HEK293 (cell line): ENCODE measurements at regions not wholly inside any gene's neighbourhood (a gene's known extent, or its start where the extent isn't known, plus 50 kb on each side); places are given as distances from the start of the nearest gene placed in this dataset.

ENCODE experiments used
- CTCF ChIP-seq: fragments of 450-650 bp; formaldehyde crosslinking; IDR thresholded peaks from 2 replicates; pipeline ENCODE4 v1.5.1; 2016; ENCODE audit warnings: missing biosample characterization, missing genetic modification characterization
- HOXD13 ChIP-seq: sonication (generic); formaldehyde crosslinking; IDR thresholded peaks from 2 replicates; pipeline ENCODE4 v1.8.0; 2022; ENCODE audit warnings: missing genetic modification reagents, borderline replicate concordance
- ZNF10 ChIP-seq: fragments of 450-650 bp; formaldehyde crosslinking; IDR thresholded peaks from 2 replicates; pipeline ENCODE4 v1.5.1; 2017; ENCODE audit warnings: missing biosample characterization, missing genetic modification characterization
- ZNF354C ChIP-seq: fragments of 450-650 bp; formaldehyde crosslinking; IDR thresholded peaks from 2 replicates; pipeline ENCODE4 v1.5.1; 2016; ENCODE audit warnings: missing biosample characterization, missing genetic modification characterization, low read depth, borderline replicate concordance

- no peak for TF ChIP-seq CTCF (tag by site-specific recombination)
- no peak for TF ChIP-seq ZNF10 (tag by site-specific recombination)
- TF ChIP-seq ZNF354C = no peak
- TF ChIP-seq HOXD13 (CRISPR knock-in tag) = no peak
Measured at GRCh38 chr11:127339376-127339775, 338.8 kb upstream of the KIRREL3 start.
